ENCODE measurements at regions not wholly inside any gene's neighbourhood (a gene's known extent, or its start where the extent isn't known, plus 50 kb on each side); places are given as distances from the start of the nearest gene placed in this dataset.
"Not testable (repeated sequence)": the region's sequence is repeated elsewhere in the genome, so short reads cannot be mapped to it uniquely, and the experiment has no call there.

DNA sequence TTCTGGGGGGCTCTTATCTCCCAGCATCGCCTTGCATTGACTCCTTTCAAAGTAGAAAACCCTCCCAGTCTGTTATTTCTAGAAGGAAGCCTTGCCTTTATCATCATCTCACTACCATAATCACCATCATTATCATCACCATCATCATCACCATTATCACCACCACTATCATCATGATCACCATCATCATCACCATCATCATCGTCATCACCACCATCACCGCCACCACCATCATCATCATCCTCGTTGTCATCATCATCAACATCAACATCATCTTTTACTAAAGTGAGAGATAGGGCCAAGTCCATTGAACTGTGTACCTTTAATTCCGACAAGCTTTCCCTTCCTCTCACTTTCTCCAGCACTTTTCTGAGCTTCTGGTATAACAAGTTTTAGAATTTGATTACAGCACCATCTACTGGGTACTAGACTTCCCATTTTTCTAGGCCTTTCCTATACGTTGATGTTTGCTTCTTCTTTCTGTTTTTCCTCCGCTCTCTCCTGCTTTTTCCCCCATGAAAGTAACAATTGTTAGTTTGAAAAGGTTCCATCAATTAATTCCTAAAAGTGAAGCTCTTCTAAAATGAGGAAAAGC lies 226.4 kb downstream of the BUB3 start:
- DNase-seq, result no peak

- no peak for DNase-seq
Observed at GRCh38 chr10:123381224-123381623, 227.0 kb downstream of the BUB3 start.

- DNase-seq, result no peak
Observed at GRCh38 chr10:123382491-123382890, 228.3 kb downstream of the BUB3 start.

DNA sequence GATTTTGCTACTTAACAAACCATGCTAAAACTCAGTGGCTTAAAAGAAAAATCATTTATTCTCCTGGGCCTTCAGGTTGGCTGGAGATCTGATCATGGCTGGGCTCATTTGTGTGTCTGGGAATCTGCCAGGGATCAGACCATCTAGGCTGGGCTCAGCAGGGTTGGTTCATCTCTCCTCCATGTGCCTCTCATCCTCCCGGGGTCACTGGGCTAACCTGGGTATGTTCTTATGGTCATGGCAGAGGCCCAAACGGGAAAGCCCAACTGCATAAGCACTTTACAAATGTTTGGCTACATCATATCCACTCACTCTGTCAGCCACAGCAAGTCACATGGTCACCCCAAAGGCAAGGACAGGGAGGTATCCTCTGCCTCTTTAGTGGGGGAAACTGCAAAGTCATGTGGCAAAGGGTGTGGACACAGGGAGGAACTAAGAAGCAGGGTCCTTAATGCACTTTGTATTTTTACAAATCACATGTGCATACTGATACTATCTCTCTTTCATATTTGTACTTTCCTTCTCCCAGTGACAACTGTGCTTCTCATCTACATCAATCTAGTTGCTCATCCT lies 231.4 kb downstream of the BUB3 start:
- no peak for DNase-seq

GRCh38 chr10:123389520-123389919 lies 235.3 kb downstream of the BUB3 start:
- DNase-seq, result no peak

DNA sequence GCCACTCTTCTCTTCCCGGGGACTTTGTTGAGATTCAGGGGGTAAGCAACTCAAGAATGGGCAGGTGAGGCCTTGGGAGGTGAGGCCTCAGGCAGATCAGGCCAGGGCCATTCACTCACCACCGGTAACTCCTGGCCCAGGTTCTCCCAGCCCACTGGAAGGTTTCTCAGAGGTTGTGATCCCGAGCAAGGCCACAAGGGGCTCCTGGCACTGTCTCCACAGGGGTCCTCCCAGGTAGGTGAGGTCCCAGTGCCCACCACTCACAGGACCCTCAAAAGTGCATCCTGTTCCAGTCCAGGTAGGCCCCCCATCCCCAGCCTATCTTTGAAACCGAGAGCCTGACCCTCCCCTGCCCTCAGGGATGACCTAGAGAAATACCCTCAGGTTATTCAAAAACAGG lies 236.1 kb downstream of the BUB3 start:
- no peak for DNase-seq

DNA sequence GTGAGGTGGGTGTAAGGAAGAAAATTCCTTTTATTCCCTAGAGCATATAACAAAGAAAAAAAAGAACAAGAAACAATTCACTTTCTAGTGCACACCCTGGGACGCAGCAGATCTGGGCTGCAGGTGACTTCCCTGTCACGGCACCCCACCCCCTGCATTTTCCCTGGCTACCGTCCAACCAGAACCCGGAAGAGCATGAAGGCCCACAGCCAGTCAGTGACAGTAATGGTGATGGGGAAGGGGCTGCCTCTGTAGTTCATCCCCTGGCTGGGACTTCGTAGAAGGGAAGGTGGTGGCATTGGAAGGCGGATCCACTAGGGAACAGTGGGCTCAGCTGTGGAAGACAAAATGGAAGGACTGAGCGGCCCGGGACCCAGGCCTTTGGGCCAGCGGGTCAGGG lies 236.7 kb downstream of the BUB3 start:
- DNase-seq, result no peak

DNA sequence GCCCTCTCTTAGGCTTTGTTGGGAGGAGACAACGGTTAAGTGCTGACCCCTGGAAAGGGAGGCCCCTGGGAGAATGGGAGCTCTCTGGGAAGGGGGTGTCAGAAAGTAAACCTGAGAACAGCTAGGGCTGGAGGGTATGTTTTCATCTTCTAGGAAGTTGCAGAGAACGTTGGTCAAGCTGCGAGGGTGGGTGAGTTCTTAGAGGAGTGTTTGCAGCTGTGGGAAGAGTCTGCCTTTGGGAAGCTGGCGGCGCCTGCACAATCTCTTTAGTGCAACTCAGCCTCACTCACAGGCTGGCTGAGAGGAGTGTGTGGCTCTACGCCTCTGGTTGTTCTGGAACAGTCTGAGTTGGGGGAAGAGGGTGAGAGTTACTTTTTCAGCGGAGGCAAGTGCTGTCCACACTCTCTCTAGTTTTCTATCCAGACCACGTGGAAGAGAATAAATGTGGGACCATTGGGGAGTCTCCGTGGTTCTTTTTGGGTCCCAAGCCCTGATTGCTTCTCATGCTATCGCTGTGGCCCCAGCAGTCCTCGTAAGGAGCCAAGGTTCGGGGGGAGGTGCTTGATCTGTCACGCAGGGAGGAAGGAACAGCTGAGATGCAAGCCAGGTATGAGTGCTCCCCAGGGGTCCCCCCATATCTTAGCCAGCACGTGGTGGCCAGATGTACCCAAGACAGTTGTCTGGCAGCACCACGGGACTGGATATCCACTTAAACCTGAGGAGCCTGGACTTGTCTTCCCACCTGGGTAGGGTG lies 237.2 kb downstream of the BUB3 start:
- no peak for DNase-seq

DNA sequence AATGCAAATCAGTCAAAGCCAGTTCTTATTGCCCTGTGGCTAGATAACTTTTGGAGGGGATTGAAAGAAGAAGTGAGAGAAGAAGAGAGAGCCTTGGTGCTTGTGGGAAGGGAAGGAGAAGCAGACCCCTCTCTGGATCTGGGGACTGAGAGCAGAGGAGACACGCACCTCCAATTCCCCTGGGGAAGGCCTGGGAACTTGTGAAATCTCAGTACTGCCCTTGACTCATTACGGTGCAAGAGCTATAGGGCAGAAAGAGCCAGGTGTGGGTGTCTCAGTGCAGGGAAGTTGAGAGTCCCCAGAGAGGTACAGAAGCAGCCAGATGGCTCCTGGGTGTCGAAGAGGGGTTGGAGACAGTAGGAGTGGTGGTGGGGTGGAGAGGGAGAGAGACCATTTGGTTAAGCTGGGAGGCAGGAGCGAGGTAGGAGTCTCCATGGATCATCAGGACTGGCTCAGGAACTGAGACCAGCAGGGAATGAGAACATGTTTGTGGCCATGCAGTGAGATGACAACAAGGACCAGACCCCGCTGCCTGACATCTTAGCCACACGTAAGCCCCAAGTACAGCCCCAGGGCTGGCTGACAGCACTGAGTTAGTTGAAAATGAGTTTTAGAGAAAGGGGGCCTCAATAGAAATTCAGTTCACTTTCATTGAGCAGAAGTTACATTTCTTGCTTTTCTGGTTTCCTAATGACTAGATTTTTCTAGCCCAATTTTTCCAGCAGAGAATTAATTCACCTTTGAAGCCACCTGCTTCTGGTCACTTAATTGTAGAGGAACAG lies 238.2 kb downstream of the BUB3 start:
- no peak for DNase-seq

GRCh38 chr10:123393170-123393569 lies 239.0 kb downstream of the BUB3 start:
- DNase-seq, result no peak

- DNase-seq, result no peak
Observed at GRCh38 chr10:123394382-123394781, 240.2 kb downstream of the BUB3 start.

GRCh38 chr10:123395234-123395633 lies 241.0 kb downstream of the BUB3 start:
- not testable (repeated sequence) for DNase-seq

GRCh38 chr10:123395906-123396305 lies 241.7 kb downstream of the BUB3 start:
- DNase-seq, result no peak

DNA sequence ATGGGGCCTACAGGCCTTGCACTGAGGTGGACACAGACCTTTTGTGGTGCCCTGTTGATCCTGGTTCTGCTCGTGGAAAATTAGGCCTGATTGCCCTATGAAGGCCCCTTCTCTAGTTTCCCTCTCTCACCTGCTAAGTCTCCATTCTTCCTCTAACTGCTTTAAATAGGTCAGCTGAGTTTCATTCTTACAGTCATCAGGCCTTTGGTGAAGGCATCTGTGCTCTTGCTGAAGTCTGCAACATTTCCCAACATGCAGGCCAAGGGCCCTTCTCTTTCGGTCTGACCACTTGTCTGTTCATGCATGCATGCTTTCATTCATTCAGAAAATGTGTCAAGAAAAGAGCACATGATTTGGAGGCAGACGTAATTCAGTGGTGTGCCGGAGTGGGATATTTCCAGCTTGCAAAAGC lies 244.0 kb downstream of the BUB3 start:
- DNase-seq, result peak; percentile 69

- no peak for DNase-seq
Observed at GRCh38 chr10:123398756-123399155, 244.6 kb downstream of the BUB3 start.

DNA sequence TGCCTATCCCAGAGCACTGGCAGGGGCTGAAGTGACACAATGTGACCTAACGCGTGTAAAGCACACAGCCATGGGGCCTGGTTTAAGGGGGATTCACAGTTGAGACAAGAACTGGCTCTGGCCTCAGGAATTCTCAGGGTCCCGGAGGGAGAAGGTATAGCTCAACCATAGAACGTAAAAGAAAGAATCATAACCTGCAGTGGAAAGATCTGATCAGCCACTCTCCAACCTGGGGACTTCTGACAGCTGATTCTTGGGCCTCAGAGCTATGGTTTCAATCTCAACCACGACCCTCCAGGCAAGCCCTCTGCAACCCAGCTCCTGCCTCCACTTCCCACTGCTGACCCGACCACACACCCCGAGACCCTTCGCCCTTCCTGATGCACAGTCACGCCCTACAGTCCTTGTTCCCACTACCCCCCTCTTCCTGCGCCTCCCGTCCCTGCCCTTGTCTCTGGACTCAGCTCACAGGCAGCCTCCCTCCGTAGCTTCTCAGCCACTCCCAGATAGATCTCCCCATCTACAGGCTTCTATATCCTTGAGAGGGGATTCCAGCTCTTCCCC lies 245.2 kb downstream of the BUB3 start:
- no peak for DNase-seq

DNA sequence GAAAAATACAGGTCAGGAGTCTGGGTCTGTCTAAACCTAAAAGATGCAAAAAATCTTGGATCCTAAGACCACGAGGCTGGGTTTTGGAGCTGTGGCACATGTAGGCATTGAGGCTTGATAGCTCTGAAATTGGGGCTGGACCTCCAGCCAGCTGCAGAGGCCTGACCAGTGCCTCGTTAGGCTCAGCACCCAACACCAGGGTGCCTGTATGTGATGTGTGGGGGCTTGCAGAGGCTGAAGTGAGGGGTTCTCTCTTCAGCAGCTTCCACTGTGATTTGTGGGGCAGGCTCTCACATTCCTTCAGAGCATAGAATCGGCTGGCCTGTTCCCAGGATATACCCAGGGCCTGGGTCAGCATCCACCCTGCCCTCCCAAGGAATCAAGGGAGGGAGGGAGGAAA lies 247.8 kb downstream of the BUB3 start:
- no peak for DNase-seq

DNA sequence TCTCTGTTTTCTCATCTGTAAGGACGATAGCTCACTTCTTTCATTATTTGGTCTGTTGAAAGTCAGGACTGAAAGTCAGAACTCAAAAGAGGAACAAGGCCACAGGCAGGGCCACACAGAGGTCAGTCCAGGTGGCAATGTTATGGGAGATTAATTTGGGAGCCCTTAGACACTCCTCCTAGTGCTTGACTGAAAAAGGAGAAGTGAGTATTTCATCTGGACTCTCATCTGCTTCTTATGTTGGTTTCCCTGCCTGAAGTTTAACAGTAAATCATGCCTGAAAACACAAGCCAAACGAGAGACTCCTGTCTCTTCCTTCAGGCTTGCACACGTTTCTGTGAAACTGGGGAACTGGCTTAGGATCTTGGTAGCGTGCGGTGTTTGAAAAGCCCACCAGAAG lies 248.5 kb downstream of the BUB3 start:
- DNase-seq, result no peak

DNA sequence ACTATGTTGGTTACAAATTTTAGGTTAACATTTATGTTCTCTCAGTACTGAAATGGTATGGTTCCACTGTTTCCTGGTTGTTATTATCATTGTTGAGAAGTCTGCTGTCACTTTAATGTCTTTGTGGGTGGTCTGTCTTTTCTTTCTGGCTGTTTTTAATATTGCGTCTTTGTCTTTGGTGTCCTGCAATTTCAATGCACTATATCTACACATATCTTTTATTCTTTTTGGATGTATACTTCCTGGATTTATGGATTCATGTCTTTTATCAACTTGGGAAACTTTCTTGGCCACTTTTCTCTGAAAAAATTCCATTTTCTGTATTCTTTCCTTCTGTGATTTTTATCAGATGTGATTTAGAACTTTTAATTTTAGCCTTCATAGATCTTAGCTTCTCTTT lies 250.2 kb downstream of the BUB3 start:
- no peak for DNase-seq

- DNase-seq, result no peak
Observed at GRCh38 chr10:123408660-123409059, 254.5 kb downstream of the BUB3 start.

GRCh38 chr10:123409426-123409825 lies 255.2 kb downstream of the BUB3 start:
- DNase-seq, result no peak

DNA sequence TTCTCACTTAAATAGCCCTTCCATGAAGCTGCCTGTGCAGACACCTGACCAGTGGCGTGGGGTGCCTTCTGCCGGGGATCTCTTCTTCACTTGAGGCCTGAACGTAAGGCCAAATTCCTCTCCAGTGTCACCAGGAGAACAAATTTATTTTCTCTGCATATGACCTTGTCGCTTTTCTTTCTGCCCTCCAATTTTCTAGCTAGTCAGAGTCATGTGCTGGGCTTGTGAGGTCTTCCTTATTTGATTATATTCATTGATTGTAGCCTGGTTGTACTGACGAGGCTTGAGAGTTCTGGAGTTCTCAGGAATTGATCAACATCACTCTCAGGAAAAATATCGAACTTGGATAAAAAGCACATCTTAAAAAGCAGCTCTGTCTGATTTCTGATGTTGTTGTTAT lies 255.7 kb downstream of the BUB3 start:
- DNase-seq, result no peak

- DNase-seq, result no peak
Observed at GRCh38 chr10:123413353-123413752, 252.8 kb upstream of the GPR26 start.

Data from DMS79 (cell line).